ENCODE measurements at regions not wholly inside any gene's neighbourhood (a gene's known extent, or its start where the extent isn't known, plus 50 kb on each side); places are given as distances from the start of the nearest gene placed in this dataset.

DNA sequence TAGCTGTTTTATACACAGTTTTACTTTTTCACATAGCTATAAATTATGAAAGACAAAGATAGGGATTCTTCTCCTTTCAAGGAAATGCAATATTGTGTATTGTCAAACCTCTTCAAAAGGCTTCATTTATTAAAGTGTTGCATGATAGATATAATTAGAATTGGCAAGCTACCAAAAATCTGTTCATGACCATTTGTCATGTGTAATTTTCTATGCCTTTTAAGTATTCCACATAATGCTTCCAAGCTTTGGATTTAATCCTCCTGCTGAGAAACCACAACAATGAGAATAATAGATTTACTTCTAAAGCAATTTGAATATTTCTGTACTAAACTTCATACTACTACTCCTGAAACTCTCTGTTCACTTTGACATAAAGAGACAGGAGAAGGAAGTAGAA, 403.2 kb upstream of the CCDC179 start:
- Histone ChIP-seq H3K4me2 (ENCODE audit: low read length) (no peak overlapping the region), H2AFZ (ENCODE audit: low read depth, low read length) (no peak overlapping the region), H3K27ac (ENCODE audit: low read depth, low read length) (no peak overlapping the region), H3K79me2 (ENCODE audit: insufficient read depth, low read length) (no peaks in the 10 kb centered on the region), H3K9me3 (ENCODE audit: insufficient read depth, low read depth, low read length) (no peaks in the 10 kb centered on the region), H3K36me3 (ENCODE audit: insufficient read depth, low read length) (no peaks in the 10 kb centered on the region), H3K4me3 (ENCODE audit: insufficient read depth, low read depth, low read length) (no peak overlapping the region), H4K20me1 (ENCODE audit: insufficient read depth, low read length) (no peaks in the 10 kb centered on the region), H3K9ac (ENCODE audit: low read length) (no peak overlapping the region), H3K4me1 (ENCODE audit: insufficient read depth, low read length) (no peaks in the 10 kb centered on the region), H3K27me3 (ENCODE audit: insufficient read depth, low read length) (no peaks in the 10 kb centered on the region)
- no peak overlapping the region for H3K4me3 Mint-ChIP-seq (ENCODE audit: unreplicated experiment)
- H3K27ac Mint-ChIP-seq (ENCODE audit: unreplicated experiment): no peak overlapping the region
- no peak for FAIRE-seq
- H3K4me1 Mint-ChIP-seq (ENCODE audit: low read depth, unreplicated experiment): no peaks in the 10 kb centered on the region
- no peaks in the 10 kb centered on the region for H3K9me3 Mint-ChIP-seq (ENCODE audit: unreplicated experiment)
- TF ChIP-seq, protein P1, sequence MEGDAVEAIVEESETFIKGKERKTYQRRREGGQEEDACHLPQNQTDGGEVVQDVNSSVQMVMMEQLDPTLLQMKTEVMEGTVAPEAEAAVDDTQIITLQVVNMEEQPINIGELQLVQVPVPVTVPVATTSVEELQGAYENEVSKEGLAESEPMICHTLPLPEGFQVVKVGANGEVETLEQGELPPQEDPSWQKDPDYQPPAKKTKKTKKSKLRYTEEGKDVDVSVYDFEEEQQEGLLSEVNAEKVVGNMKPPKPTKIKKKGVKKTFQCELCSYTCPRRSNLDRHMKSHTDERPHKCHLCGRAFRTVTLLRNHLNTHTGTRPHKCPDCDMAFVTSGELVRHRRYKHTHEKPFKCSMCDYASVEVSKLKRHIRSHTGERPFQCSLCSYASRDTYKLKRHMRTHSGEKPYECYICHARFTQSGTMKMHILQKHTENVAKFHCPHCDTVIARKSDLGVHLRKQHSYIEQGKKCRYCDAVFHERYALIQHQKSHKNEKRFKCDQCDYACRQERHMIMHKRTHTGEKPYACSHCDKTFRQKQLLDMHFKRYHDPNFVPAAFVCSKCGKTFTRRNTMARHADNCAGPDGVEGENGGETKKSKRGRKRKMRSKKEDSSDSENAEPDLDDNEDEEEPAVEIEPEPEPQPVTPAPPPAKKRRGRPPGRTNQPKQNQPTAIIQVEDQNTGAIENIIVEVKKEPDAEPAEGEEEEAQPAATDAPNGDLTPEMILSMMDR (IDR thresholded peaks at IDR 0.05; ENCODE audit: insufficient read depth, low read depth, low read length): no peak
- no peak for TF ChIP-seq EZH2 (IDR thresholded peaks at IDR 0.05; ENCODE audit: insufficient read depth, low read length)
- no peaks in the 10 kb centered on the region for H3K27me3 Mint-ChIP-seq (ENCODE audit: low read depth, unreplicated experiment)
- peak; percentile 36 for DNase-seq (ENCODE audit: low read depth)
- no peaks in the 10 kb centered on the region for H3K36me3 Mint-ChIP-seq (ENCODE audit: low read depth, unreplicated experiment)

DNA sequence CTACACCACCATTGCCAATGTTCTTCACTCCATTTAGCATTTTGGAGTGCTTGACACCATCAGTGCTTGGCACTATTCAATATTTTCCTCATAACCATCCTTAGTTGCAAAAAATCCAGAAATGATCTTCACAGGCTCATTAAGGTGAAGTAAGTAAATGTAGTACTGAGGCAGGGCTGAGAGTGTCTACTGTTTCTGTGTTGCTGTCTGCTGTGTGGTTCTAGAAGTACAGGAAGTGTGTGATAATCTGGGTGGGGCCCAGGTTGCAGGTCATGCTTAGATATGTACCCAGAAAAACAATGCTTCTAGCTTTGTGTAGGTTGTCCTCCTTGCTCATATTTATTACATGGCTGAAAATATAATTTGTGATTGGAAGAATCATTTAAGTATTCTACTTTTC, 411.8 kb upstream of the CCDC179 start:
- no peak overlapping the region for H3K4me3 Mint-ChIP-seq (ENCODE audit: unreplicated experiment)
- no peaks in the 10 kb centered on the region for H3K36me3 Mint-ChIP-seq (ENCODE audit: low read depth, unreplicated experiment)
- Histone ChIP-seq H3K9ac (ENCODE audit: low read length) (no peak overlapping the region), H3K4me2 (ENCODE audit: low read length) (no peak overlapping the region), H3K4me1 (ENCODE audit: insufficient read depth, low read length) (no peaks in the 10 kb centered on the region), H4K20me1 (ENCODE audit: insufficient read depth, low read length) (no peaks in the 10 kb centered on the region), H2AFZ (ENCODE audit: low read depth, low read length) (no peak overlapping the region), H3K79me2 (ENCODE audit: insufficient read depth, low read length) (no peaks in the 10 kb centered on the region), H3K27me3 (ENCODE audit: insufficient read depth, low read length) (no peaks in the 10 kb centered on the region), H3K27ac (ENCODE audit: low read depth, low read length) (no peak overlapping the region), H3K36me3 (ENCODE audit: insufficient read depth, low read length) (no peaks in the 10 kb centered on the region), H3K9me3 (ENCODE audit: insufficient read depth, low read depth, low read length) (no peaks in the 10 kb centered on the region), H3K4me3 (ENCODE audit: insufficient read depth, low read depth, low read length) (no peak overlapping the region)
- H3K4me1 Mint-ChIP-seq (ENCODE audit: low read depth, unreplicated experiment): no peaks in the 10 kb centered on the region
- H3K9me3 Mint-ChIP-seq (ENCODE audit: unreplicated experiment): no peaks in the 10 kb centered on the region
- H3K27ac Mint-ChIP-seq (ENCODE audit: unreplicated experiment): no peak overlapping the region
- FAIRE-seq (no peak), DNase-seq (ENCODE audit: low read depth) (no peak)
- no peaks in the 10 kb centered on the region for H3K27me3 Mint-ChIP-seq (ENCODE audit: low read depth, unreplicated experiment)
- TF ChIP-seq EZH2 (IDR thresholded peaks at IDR 0.05; ENCODE audit: insufficient read depth, low read length): no peak
- TF ChIP-seq, protein P1 (IDR thresholded peaks at IDR 0.05; ENCODE audit: insufficient read depth, low read depth, low read length): no peak

DNA sequence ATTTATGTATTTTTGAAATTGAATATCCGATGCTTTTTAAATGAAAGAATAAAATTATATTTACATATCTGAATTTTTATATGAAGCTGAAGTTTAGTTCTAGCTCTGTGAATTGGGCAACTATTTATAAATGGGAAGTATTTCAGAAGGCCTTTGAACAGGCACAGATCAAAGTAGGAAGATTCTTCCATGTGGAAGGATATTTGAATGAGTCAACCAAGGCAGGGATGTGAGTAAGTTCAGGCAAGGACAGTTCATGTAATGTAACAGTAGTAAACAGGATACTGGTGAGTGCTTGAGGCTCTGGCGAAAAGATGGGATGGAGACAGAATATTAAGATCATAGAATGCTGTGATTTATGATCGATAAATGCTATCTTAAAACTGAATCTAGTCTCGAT, 417.8 kb upstream of the CCDC179 start:
- FAIRE-seq (no peak), DNase-seq (ENCODE audit: low read depth) (peak; percentile 71)
- Histone ChIP-seq H3K9me3 (ENCODE audit: insufficient read depth, low read depth, low read length) (no peaks in the 10 kb centered on the region), H2AFZ (ENCODE audit: low read depth, low read length) (no peak overlapping the region), H4K20me1 (ENCODE audit: insufficient read depth, low read length) (no peaks in the 10 kb centered on the region), H3K36me3 (ENCODE audit: insufficient read depth, low read length) (no peaks in the 10 kb centered on the region), H3K9ac (ENCODE audit: low read length) (no peak overlapping the region), H3K79me2 (ENCODE audit: insufficient read depth, low read length) (no peaks in the 10 kb centered on the region), H3K4me1 (ENCODE audit: insufficient read depth, low read length) (no peaks in the 10 kb centered on the region), H3K4me3 (ENCODE audit: insufficient read depth, low read depth, low read length) (no peak overlapping the region), H3K4me2 (ENCODE audit: low read length) (no peak overlapping the region), H3K27me3 (ENCODE audit: insufficient read depth, low read length) (no peaks in the 10 kb centered on the region), H3K27ac (ENCODE audit: low read depth, low read length) (no peak overlapping the region)
- TF ChIP-seq, protein P1 (IDR thresholded peaks at IDR 0.05; ENCODE audit: insufficient read depth, low read depth, low read length): no peak
- no peak for TF ChIP-seq EZH2 (IDR thresholded peaks at IDR 0.05; ENCODE audit: insufficient read depth, low read length)
- Mint-ChIP-seq H3K27ac (ENCODE audit: unreplicated experiment) (no peak overlapping the region), H3K4me3 (ENCODE audit: unreplicated experiment) (no peak overlapping the region), H3K36me3 (ENCODE audit: low read depth, unreplicated experiment) (no peaks in the 10 kb centered on the region), H3K27me3 (ENCODE audit: low read depth, unreplicated experiment) (no peaks in the 10 kb centered on the region), H3K4me1 (ENCODE audit: low read depth, unreplicated experiment) (peaks cover 1% of the 10 kb centered on the region), H3K9me3 (ENCODE audit: unreplicated experiment) (no peaks in the 10 kb centered on the region)
